ENCODE measurements at regions not wholly inside any gene's neighbourhood (a gene's known extent, or its start where the extent isn't known, plus 50 kb on each side); places are given as distances from the start of the nearest gene placed in this dataset.
A peak's percentile ranks its signal among the peaks of the same experiment; 100 is the strongest.

DNA sequence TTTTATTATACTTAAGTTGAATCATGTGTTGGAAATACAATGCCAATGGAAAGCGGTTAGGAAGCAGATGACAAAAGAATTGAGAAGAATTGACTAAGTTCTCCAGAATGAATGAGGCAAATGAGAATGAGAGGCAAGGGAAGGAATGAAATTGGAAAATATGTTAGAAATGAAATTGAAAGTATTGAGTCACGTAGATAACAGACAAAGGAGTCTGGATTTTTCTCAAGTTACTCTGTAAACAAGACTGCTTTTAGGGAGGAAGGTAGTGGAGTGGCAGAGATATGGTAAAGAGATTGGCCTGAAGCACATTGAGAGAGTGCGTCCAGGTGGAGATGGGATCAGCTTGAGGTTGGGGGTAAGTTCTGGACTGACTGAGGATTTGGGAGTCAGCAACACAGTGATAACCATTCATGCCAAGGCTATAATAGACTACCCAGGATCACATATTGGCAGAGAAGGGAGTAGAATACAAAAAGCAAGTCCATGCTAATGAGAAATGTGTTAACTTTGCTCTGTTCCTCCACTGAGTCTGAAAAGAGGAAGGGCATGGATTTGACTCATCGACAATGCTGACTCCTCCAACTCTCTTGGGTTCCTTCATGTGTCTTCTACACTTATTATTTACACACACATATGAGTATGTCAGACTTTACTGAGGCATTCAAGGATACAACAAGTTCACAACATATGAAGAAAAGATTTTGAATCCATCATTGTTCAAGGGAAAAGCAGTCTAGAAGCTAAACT is 814.2 kb upstream of the ZNF608 start:
- no peaks in the 10 kb centered on the region for H3K36me3 ChIP-seq (ENCODE audit: control insufficient read depth, insufficient read depth, low read length)
- no peak overlapping the region for H3K27ac ChIP-seq (ENCODE audit: low read length)
- no peaks in the 10 kb centered on the region for H3K27me3 ChIP-seq (ENCODE audit: control insufficient read depth, insufficient read depth, low read length)
- DNase-seq, result no peak
- no peaks in the 10 kb centered on the region for H3K9me3 ChIP-seq (replicated peaks; ENCODE audit: control insufficient read depth, low read depth, low read length)
- WGBS (ENCODE audit: insufficient coverage), result 86% methylated on average over 2 of the region's 4 CpGs
- no peak overlapping the region for H3K4me3 ChIP-seq (ENCODE audit: low read length)
- no peaks in the 10 kb centered on the region for H3K4me1 ChIP-seq (ENCODE audit: control insufficient read depth, insufficient read depth, low read length)

DNA sequence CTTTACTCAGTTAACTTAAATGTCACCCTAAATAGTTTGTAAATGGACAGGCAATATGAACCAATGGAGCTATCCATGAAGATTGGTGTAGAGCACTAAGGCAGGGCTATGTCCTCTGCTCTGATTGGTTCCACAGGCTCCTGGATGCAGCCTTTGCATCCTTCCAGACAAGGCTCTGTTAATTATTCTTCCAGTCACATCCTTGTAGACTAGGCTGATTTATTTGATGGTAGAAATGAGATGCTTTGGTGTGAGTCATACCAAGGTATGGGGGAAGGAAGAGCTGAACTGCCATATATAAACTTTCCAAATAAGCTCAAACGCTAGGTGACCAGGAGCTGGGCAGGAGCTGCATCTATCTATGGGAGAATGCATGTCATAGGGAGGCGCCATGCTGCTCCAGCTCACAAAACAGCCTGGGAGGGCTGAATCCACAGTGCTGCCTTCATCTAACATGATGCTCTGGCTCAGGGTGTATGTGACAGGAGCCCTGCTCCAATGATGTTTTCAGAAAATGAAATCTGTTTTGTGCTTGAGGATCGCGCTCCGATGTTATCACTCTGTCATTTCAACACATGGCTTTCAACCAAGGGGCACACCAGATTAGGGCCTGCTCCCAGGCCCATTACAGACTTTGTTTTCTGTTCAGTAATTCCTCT is 818.0 kb upstream of the ZNF608 start:
- Histone ChIP-seq H3K27ac (ENCODE audit: low read length) (no peak overlapping the region), H3K4me3 (ENCODE audit: low read length) (no peak overlapping the region), H3K4me1 (ENCODE audit: control insufficient read depth, insufficient read depth, low read length) (no peaks in the 10 kb centered on the region), H3K27me3 (ENCODE audit: control insufficient read depth, insufficient read depth, low read length) (no peaks in the 10 kb centered on the region), H3K36me3 (ENCODE audit: control insufficient read depth, insufficient read depth, low read length) (no peaks in the 10 kb centered on the region), H3K9me3 (replicated peaks; ENCODE audit: control insufficient read depth, low read depth, low read length) (peaks cover 3% of the 10 kb centered on the region)
- no peak for DNase-seq
- WGBS (ENCODE audit: insufficient coverage), result 91% methylated on average over 1 of the region's 5 CpGs

DNA sequence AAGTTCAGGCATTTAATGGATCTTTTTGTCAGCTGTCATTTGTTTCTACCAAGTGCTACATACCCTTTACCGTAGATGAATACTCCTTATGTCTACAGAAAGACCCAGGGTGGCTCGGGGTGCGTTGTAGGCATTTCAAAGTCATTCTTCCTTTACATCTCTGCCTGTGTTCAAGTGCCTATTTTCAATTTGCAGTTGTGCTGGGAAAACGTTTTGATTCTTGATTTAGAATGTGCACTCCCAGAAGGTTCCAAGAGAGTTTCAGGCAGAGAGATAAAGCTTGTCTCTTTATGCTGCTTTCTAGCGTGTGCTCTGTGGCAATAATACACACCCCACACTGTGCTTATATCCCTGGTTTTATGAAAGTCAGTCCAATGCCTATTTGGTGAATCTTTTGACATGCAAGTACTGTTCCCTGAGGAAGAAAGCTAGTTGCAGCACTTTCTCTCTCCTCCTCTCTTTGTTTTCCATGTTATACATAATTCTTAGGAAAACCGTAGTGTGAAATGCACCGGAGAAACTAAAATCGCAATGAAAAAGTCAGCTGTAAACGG is 828.1 kb upstream of the ZNF608 start:
- Histone ChIP-seq H3K4me3 (ENCODE audit: low read length) (no peak overlapping the region), H3K36me3 (ENCODE audit: control insufficient read depth, insufficient read depth, low read length) (no peaks in the 10 kb centered on the region)
- peak; percentile 20 for DNase-seq

DNA sequence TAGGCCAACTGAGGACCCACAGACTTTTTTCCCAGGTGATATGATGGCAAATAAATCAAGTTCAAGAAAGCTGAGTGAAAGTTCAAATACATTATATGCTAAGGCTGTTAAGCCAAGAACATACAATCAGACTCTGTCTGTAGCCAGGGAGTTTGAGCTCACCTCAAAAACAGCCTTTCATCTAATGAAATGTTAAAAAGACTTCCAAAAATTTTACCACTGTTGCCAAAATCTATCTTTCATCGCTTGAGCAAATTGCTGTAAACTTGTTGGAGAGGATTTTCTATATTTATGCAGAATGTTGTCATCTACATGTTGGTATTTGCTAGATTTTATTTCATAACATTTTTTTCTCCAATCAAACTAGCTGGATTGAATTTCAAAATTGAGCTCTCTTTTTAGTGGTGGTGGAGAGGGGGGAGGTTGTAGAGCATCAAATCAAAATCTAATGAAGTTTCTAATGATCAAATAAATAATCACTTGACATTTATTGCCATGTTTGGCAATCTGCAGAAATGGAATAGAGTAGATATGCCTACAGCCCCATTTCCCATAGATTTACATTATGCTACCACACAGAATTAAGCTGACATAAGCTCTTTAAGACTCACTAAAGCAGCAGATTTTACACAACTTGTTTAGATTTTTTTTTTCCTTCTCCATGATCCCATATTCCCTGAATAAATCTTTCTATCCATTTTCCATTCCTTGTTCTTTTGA is 828.9 kb upstream of the ZNF608 start:
- Histone ChIP-seq H3K4me1 (ENCODE audit: control insufficient read depth, insufficient read depth, low read length) (peaks cover 5% of the 10 kb centered on the region), H3K36me3 (ENCODE audit: control insufficient read depth, insufficient read depth, low read length) (no peaks in the 10 kb centered on the region), H3K27ac (ENCODE audit: low read length) (no peak overlapping the region), H3K27me3 (ENCODE audit: control insufficient read depth, insufficient read depth, low read length) (no peaks in the 10 kb centered on the region), H3K4me3 (ENCODE audit: low read length) (no peak overlapping the region), H3K9me3 (replicated peaks; ENCODE audit: control insufficient read depth, low read depth, low read length) (no peaks in the 10 kb centered on the region)
- WGBS (ENCODE audit: insufficient coverage), result no CpG with 5 or more reads among the region's 1 CpG
- peak; percentile 63 for DNase-seq

More for the DNA sequence above, 828.1 kb upstream of the ZNF608 start:
- WGBS (ENCODE audit: insufficient coverage), result 86% methylated on average over 1 of the region's 9 CpGs
- no peaks in the 10 kb centered on the region for H3K27me3 ChIP-seq (ENCODE audit: control insufficient read depth, insufficient read depth, low read length)
- no peak overlapping the region for H3K27ac ChIP-seq (ENCODE audit: low read length)
- no peaks in the 10 kb centered on the region for H3K9me3 ChIP-seq (replicated peaks; ENCODE audit: control insufficient read depth, low read depth, low read length)
- peaks cover 5% of the 10 kb centered on the region for H3K4me1 ChIP-seq (ENCODE audit: control insufficient read depth, insufficient read depth, low read length)

DNA sequence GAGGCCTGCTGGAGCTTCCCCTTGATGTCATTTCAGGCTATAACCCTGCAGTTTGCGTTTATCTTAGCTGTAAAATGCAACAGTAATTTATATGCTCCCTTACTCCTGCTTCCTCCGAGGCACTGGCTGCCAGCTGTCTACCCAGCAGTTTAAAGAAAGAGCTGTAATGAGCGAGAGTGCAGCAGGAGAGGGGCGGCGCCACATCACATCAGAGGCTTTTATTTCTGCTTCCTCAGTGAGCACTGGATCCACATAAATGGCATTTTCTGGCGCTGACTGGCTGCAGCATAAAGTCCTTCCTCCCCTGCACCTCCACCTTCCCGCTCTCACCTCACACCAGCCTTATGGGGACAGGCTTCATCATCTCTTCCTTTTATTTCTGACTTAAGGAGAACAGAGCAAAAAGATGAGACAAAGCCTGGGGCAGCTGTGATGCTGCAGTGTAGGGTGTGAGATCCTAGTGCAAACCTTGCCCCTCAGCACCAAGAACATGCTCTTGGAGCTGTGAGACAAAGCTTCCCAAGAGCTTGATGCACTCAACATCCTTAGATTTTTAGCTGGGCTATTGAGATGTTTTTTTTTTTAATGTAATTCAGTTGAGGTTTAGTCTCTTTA is 829.6 kb upstream of the ZNF608 start:
- WGBS (ENCODE audit: insufficient coverage), result 17% methylated on average over 5 of the region's 7 CpGs
- Histone ChIP-seq H3K27me3 (ENCODE audit: control insufficient read depth, insufficient read depth, low read length) (no peaks in the 10 kb centered on the region), H3K9me3 (replicated peaks; ENCODE audit: control insufficient read depth, low read depth, low read length) (no peaks in the 10 kb centered on the region), H3K36me3 (ENCODE audit: control insufficient read depth, insufficient read depth, low read length) (no peaks in the 10 kb centered on the region), H3K27ac (ENCODE audit: low read length) (no peak overlapping the region), H3K4me1 (ENCODE audit: control insufficient read depth, insufficient read depth, low read length) (peaks cover 5% of the 10 kb centered on the region), H3K4me3 (ENCODE audit: low read length) (no peak overlapping the region)
- peak; percentile 62 for DNase-seq

DNA sequence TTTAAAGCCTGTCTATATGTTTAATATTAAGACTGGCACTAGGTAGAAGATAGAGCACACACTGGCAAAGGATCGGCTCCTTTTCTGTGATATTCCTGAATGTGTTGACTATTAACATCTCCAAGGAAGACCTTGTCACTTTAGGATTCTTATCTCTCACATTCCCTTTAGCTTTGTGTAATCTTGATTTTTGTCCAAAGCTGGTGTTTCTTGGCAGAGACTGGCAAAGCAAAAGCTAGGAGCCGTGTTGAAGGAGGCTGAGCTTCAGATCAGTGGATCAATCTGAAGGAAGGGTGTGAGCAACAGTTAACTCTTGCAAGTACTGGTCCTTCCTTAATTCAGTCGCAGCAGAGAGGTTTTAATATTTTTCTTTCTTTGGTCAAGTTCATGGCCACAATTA is 830.4 kb upstream of the ZNF608 start:
- Histone ChIP-seq H3K27ac (ENCODE audit: low read length) (no peak overlapping the region), H3K4me1 (ENCODE audit: control insufficient read depth, insufficient read depth, low read length) (peaks cover 5% of the 10 kb centered on the region), H3K9me3 (replicated peaks; ENCODE audit: control insufficient read depth, low read depth, low read length) (no peaks in the 10 kb centered on the region), H3K4me3 (ENCODE audit: low read length) (no peak overlapping the region), H3K36me3 (ENCODE audit: control insufficient read depth, insufficient read depth, low read length) (no peaks in the 10 kb centered on the region), H3K27me3 (ENCODE audit: control insufficient read depth, insufficient read depth, low read length) (no peaks in the 10 kb centered on the region)
- DNase-seq, result no peak
- WGBS (ENCODE audit: insufficient coverage), result 17% methylated on average over 1 of the region's 3 CpGs

DNA sequence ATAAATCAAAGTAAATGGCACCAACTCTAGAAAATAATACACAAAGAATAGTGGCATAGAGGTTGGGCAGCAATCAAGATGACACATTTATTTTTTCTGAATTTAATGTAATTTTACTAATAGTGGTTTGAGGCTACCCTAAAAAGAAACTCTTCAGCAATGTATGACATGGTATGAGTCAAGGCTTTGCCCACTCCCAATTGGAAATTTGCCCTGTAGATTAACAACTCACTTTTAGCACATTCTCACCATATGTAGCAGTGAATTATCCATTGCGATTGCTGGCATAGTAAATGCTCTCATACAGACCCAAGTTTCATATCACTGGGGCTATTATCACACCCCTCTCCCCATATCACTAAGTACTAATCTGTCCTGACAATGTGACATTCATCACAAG is 832.1 kb upstream of the ZNF608 start:
- DNase-seq, result no peak
- no peak overlapping the region for H3K4me3 ChIP-seq (ENCODE audit: low read length)
- peaks cover 13% of the 10 kb centered on the region for H3K4me1 ChIP-seq (ENCODE audit: control insufficient read depth, insufficient read depth, low read length)
- H3K27me3 ChIP-seq (ENCODE audit: control insufficient read depth, insufficient read depth, low read length), result no peaks in the 10 kb centered on the region
- no peaks in the 10 kb centered on the region for H3K9me3 ChIP-seq (replicated peaks; ENCODE audit: control insufficient read depth, low read depth, low read length)
- no peak overlapping the region for H3K27ac ChIP-seq (ENCODE audit: low read length)
- WGBS (ENCODE audit: insufficient coverage), result 0% methylated on average over 1 of the region's 1 CpG
- no peaks in the 10 kb centered on the region for H3K36me3 ChIP-seq (ENCODE audit: control insufficient read depth, insufficient read depth, low read length)

DNA sequence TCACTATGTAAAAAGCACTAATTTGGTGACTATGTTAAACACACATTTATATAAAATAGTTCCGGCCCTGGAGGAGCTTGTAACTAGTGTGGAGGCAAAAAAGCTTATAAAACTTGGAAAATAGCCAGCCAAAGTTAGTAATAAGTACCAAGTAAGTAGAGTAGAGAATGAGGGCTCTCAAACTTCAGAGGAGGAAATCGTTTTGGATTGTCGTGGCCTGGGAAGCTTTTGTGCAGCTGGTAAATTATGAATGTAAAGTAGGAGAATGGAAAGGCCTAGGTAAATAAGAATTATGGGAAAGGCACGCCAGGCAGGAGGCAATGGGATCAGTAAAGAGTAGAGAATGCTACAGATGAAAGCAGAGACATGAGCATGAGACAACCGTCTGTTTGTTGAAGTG is 832.7 kb upstream of the ZNF608 start:
- Histone ChIP-seq H3K27ac (ENCODE audit: low read length) (no peak overlapping the region), H3K4me3 (ENCODE audit: low read length) (no peak overlapping the region), H3K27me3 (ENCODE audit: control insufficient read depth, insufficient read depth, low read length) (no peaks in the 10 kb centered on the region), H3K9me3 (replicated peaks; ENCODE audit: control insufficient read depth, low read depth, low read length) (no peaks in the 10 kb centered on the region), H3K4me1 (ENCODE audit: control insufficient read depth, insufficient read depth, low read length) (peaks cover 16% of the 10 kb centered on the region), H3K36me3 (ENCODE audit: control insufficient read depth, insufficient read depth, low read length) (no peaks in the 10 kb centered on the region)
- WGBS (ENCODE audit: insufficient coverage), result 50% methylated on average over 3 of the region's 5 CpGs
- no peak for DNase-seq

DNA sequence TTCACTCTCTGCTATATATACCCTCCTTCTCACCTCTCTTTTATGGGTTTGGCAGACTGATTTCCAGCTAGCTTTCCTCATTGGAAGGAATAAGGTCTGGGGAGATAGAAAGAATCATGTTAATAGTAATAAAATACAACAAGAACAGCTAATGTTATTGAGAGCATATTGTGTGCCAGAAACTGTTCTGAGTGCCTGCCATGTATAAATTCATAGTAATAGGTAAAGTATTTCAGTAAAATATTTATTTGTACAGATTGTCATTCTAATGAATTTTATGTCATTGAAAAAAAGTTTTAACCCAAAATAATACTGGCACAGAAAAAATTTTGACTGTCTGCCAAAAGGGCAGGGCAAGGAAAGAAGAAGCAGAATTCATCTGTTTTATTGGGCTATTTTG is 834.9 kb upstream of the ZNF608 start:
- Histone ChIP-seq H3K27me3 (ENCODE audit: control insufficient read depth, insufficient read depth, low read length) (no peaks in the 10 kb centered on the region), H3K27ac (ENCODE audit: low read length) (no peak overlapping the region), H3K9me3 (replicated peaks; ENCODE audit: control insufficient read depth, low read depth, low read length) (no peaks in the 10 kb centered on the region), H3K36me3 (ENCODE audit: control insufficient read depth, insufficient read depth, low read length) (no peaks in the 10 kb centered on the region), H3K4me1 (ENCODE audit: control insufficient read depth, insufficient read depth, low read length) (peaks cover 12% of the 10 kb centered on the region), H3K4me3 (ENCODE audit: low read length) (no peak overlapping the region)
- DNase-seq, result peak; percentile 60

DNA sequence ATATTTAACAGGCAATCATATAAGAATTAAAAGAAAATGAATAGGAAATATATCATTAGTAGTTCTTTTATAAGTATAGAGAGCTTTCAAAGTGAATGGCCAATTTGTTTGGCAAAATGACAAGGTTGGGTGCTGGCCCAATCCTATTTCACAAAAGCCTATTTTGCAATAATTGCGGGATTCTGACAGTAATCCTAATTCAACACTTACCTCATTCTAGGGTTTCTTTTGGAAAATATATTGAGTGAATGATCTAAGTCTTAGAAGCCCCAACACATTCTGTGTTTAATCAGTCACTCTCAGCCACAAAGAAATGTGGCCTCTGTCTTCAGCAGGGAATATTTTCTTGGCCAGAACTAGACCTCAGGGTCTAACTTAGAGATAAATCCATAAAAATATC is 835.9 kb upstream of the ZNF608 start:
- peak; percentile 61 for DNase-seq
- H3K27ac ChIP-seq (ENCODE audit: low read length), result no peak overlapping the region
- H3K9me3 ChIP-seq (replicated peaks; ENCODE audit: control insufficient read depth, low read depth, low read length), result no peaks in the 10 kb centered on the region
- peaks cover 12% of the 10 kb centered on the region for H3K4me1 ChIP-seq (ENCODE audit: control insufficient read depth, insufficient read depth, low read length)
- H3K36me3 ChIP-seq (ENCODE audit: control insufficient read depth, insufficient read depth, low read length), result no peaks in the 10 kb centered on the region
- H3K4me3 ChIP-seq (ENCODE audit: low read length), result no peak overlapping the region
- H3K27me3 ChIP-seq (ENCODE audit: control insufficient read depth, insufficient read depth, low read length), result no peaks in the 10 kb centered on the region
- no CpG with 5 or more reads among the region's 1 CpG for WGBS (ENCODE audit: insufficient coverage)
